K562 (cell line): ENCODE measurements at regions not wholly inside any gene's neighbourhood (a gene's known extent, or its start where the extent isn't known, plus 50 kb on each side); places are given as distances from the start of the nearest gene placed in this dataset.
A peak's percentile ranks its signal among the peaks of the same experiment; 100 is the strongest.

ENCODE experiments used
- BHLHE40 ChIP-seq: IDR thresholded peaks from 2 replicates; pipeline ENCODE4 v1.6.1; 2011; ENCODE audit warnings: low read length, improper control_type of control experiment
- FOXJ2 ChIP-seq: fragments of 200-800 bp; sonication (Bioruptor generic); IDR thresholded peaks from 2 replicates; pipeline ENCODE4 v1.6.1; 2016; ENCODE audit warnings: missing genetic modification characterization, missing compliant biosample characterization
- HMGN3 ChIP-seq: IDR thresholded peaks from 2 replicates; pipeline ENCODE4 v1.6.1; 2011; ENCODE audit warnings: borderline replicate concordance, low read depth, mild to moderate bottlenecking, mixed read lengths, low read length; ENCODE audit not compliant: insufficient read length; ENCODE audit errors: extremely low read depth
- JUND ChIP-seq, 2 experiments: IDR thresholded peaks; 2 replicates in 1 of 2; 3 replicates in 1 of 2; pipeline ENCODE4 v1.6.1; 2011; ENCODE audit warnings: borderline replicate concordance in 2 of 2, low read depth in 2 of 2, low read length in 2 of 2, improper control_type of control experiment in 1 of 2, missing biosample characterization in 1 of 2, missing genetic modification characterization in 1 of 2, missing genetic modification reagents in 1 of 2
- KLF1 ChIP-seq: fragments of 450-650 bp; IDR thresholded peaks from 2 replicates; pipeline ENCODE4 v1.6.1; 2016; ENCODE audit warnings: missing genetic modification characterization, missing compliant biosample characterization
- MAFG ChIP-seq: fragments of 450-650 bp; conservative IDR thresholded peaks from 2 replicates; pipeline ENCODE4 v1.6.1; 2016; ENCODE audit warnings: missing genetic modification characterization, missing compliant biosample characterization
- MCM5 ChIP-seq: fragments of 450-650 bp; IDR thresholded peaks from 2 replicates; pipeline ENCODE4 v1.6.1; 2016; ENCODE audit warnings: low read depth
- RUNX1 ChIP-seq: sonication (generic); IDR thresholded peaks from 2 replicates; pipeline ENCODE4 v1.6.1; 2016; ENCODE audit warnings: antibody characterized with exemption, low read depth
- TAF7 ChIP-seq: fragments of 450-650 bp; IDR thresholded peaks from 2 replicates; pipeline ENCODE4 v1.6.1; 2016; ENCODE audit warnings: missing genetic modification characterization, missing compliant biosample characterization
- ZFP36 ChIP-seq: fragments of 150-350 bp; IDR thresholded peaks from 2 replicates; pipeline ENCODE4 v1.6.1; 2018; ENCODE audit warnings: low read length, low read depth; ENCODE audit not compliant: partially characterized antibody
- ZNF586 ChIP-seq: fragments of 450-650 bp; formaldehyde crosslinking; conservative IDR thresholded peaks from 2 replicates; pipeline ENCODE4 v1.4.0; 2020; ENCODE audit warnings: mild to moderate bottlenecking, moderate library complexity
- TF ChIP-seq, protein P1 (sequence below): fragments of 250-450 bp; sonication (Bioruptor Pico); IDR thresholded peaks from 2 replicates; pipeline ENCODE4 v1.5.0; 2021
- TF ChIP-seq, protein P2 (sequence below): sonication (generic); formaldehyde crosslinking; IDR thresholded peaks from 2 replicates; pipeline ENCODE4 v1.4.0; 2020; ENCODE audit warnings: mild to moderate bottlenecking, missing genetic modification reagents
- TF ChIP-seq, protein P3 (sequence below): fragments of 450-650 bp; formaldehyde crosslinking; IDR thresholded peaks from 2 replicates; pipeline ENCODE4 v1.4.0; 2022; ENCODE audit warnings: missing genetic modification characterization
- TF ChIP-seq, protein P4 (sequence below): IDR thresholded peaks from 2 replicates; pipeline ENCODE4 v1.6.1; 2016; ENCODE audit warnings: missing genetic modification characterization, missing compliant biosample characterization

DNA sequence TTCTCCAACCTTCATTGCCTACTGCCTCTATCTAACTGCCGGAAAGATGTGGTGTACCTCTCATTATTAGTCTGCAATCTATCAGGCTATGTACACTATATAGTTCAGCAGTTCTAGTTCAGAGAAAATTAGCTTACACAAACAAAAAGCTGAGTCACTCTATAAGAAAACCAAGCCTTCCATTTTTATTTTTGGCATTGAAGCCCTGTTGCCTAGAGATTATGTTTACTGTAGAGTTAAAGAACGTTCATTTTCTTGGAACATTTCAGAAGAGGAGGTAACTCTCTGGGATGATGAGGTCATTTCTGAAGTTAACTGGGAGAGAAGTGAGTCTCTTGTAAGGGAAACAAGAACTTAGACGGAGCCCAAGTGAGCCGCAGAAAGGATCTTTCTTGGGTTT is 133.5 kb downstream of the FAM124B start (continued):
- TF ChIP-seq FOXJ2 (tag) (peak; percentile 45; the same call in 1 of the 2 replicates), KLF1 (tag) (no peak), ZFP36 (no peak), MAFG (tag) (peak; percentile 94), BHLHE40 (no peak), TAF7 (tag) (no peak), HMGN3 (no peak), RUNX1 (no peak), ZNF586 (no peak), JUND (IDR thresholded peaks at IDR 0.05; ENCODE audit: borderline replicate concordance, low read depth, low read length) (no peak; the same call in 1 of the 2 replicates), JUND (tag; IDR thresholded peaks at IDR 0.05; ENCODE audit: borderline replicate concordance, low read depth, low read length) (peak; percentile 72; the same call in 1 of the 3 replicates), MCM5 (no peak)
- TF ChIP-seq, protein P1, sequence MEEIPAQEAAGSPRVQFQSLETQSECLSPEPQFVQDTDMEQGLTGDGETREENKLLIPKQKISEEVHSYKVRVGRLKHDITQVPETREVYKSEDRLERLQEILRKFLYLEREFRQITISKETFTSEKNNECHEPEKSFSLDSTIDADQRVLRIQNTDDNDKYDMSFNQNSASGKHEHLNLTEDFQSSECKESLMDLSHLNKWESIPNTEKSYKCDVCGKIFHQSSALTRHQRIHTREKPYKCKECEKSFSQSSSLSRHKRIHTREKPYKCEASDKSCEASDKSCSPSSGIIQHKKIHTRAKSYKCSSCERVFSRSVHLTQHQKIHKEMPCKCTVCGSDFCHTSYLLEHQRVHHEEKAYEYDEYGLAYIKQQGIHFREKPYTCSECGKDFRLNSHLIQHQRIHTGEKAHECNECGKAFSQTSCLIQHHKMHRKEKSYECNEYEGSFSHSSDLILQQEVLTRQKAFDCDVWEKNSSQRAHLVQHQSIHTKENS = no peak
- TF ChIP-seq, protein P2, sequence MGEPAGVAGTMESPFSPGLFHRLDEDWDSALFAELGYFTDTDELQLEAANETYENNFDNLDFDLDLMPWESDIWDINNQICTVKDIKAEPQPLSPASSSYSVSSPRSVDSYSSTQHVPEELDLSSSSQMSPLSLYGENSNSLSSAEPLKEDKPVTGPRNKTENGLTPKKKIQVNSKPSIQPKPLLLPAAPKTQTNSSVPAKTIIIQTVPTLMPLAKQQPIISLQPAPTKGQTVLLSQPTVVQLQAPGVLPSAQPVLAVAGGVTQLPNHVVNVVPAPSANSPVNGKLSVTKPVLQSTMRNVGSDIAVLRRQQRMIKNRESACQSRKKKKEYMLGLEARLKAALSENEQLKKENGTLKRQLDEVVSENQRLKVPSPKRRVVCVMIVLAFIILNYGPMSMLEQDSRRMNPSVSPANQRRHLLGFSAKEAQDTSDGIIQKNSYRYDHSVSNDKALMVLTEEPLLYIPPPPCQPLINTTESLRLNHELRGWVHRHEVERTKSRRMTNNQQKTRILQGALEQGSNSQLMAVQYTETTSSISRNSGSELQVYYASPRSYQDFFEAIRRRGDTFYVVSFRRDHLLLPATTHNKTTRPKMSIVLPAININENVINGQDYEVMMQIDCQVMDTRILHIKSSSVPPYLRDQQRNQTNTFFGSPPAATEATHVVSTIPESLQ (CRISPR knock-in tag) = no peak
- TF ChIP-seq, protein P3, sequence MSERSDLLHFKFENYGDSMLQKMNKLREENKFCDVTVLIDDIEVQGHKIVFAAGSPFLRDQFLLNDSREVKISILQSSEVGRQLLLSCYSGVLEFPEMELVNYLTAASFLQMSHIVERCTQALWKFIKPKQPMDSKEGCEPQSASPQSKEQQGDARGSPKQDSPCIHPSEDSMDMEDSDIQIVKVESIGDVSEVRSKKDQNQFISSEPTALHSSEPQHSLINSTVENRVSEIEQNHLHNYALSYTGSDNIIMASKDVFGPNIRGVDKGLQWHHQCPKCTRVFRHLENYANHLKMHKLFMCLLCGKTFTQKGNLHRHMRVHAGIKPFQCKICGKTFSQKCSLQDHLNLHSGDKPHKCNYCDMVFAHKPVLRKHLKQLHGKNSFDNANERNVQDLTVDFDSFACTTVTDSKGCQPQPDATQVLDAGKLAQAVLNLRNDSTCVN (CRISPR knock-in tag) = no peak
- TF ChIP-seq, protein P4, sequence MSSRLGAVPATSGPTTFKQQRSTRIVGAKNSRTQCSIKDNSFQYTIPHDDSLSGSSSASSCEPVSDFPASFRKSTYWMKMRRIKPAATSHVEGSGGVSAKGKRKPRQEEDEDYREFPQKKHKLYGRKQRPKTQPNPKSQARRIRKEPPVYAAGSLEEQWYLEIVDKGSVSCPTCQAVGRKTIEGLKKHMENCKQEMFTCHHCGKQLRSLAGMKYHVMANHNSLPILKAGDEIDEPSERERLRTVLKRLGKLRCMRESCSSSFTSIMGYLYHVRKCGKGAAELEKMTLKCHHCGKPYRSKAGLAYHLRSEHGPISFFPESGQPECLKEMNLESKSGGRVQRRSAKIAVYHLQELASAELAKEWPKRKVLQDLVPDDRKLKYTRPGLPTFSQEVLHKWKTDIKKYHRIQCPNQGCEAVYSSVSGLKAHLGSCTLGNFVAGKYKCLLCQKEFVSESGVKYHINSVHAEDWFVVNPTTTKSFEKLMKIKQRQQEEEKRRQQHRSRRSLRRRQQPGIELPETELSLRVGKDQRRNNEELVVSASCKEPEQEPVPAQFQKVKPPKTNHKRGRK (tag) = no peak
